Testis (tissue), 2 donors: ENCODE measurements at regions not wholly inside any gene's neighbourhood (a gene's known extent, or its start where the extent isn't known, plus 50 kb on each side); places are given as distances from the start of the nearest gene placed in this dataset.

Source experiments
- CTCF ChIP-seq, 3 experiments: fragments of 450-650 bp in 2 of 3; fragments of 200-600 bp in 1 of 3; sonication (generic) in 1 of 3; IDR thresholded peaks; one replicate each; pipeline ENCODE4 v1.5.1; 2016 to 2019; ENCODE audit warnings: antibody characterized with exemption in 3 of 3, mild to moderate bottlenecking in 2 of 3, moderate library complexity in 1 of 3
- POLR2A ChIP-seq: fragments of 450-650 bp; IDR thresholded peaks from one replicate; pipeline ENCODE4 v1.6.1; 2017; ENCODE audit warnings: antibody characterized with exemption, mild to moderate bottlenecking, moderate library complexity

- TF ChIP-seq CTCF (IDR thresholded peaks at IDR 0.05) (no peak), POLR2A (no peak)
Measured at GRCh38 chr1:218201601-218202000, 83.5 kb upstream of the RRP15 start.
